GM18508 (cell line): ENCODE measurements at regions not wholly inside any gene's neighbourhood (a gene's known extent, or its start where the extent isn't known, plus 50 kb on each side); places are given as distances from the start of the nearest gene placed in this dataset.

Experiments used
- ATAC-seq: cut with Tn5 transposase; IDR thresholded peaks from one replicate; pipeline ENCODE4 v1.9.1; 2021; ENCODE audit warnings: moderate number of reproducible peaks; ENCODE audit not compliant: insufficient read depth, unreplicated experiment

- no peak for ATAC-seq
Measured at GRCh38 chr9:3058409-3058808, 214.5 kb upstream of the PUM3 start.

DNA sequence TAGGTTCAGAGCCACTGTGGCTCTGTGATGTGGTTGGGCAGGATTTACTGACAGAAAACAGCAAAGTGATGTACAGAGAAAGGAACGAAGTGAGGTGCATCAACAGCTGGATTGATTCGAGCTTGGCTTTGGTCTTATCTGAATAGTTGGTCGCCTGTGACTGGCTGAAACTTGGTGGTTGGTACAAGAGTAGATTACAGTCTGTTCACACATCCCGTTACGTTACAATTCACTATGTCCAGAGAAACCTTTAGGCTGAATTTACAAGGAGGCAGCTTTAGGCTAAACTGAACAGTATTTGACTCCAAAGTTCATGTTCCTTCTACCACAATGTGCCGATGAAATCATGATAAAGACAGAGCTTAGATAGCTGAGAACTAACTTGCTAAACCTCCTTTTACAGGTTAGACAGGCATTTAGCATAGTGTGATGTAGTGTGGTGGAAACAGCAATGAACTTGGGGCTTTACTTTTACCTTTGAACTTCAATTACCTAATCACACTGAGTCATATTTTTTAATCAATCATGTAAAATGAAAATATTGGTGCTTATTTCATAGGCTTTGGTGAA, 210.2 kb upstream of the PUM3 start:
- ATAC-seq: no peak

DNA sequence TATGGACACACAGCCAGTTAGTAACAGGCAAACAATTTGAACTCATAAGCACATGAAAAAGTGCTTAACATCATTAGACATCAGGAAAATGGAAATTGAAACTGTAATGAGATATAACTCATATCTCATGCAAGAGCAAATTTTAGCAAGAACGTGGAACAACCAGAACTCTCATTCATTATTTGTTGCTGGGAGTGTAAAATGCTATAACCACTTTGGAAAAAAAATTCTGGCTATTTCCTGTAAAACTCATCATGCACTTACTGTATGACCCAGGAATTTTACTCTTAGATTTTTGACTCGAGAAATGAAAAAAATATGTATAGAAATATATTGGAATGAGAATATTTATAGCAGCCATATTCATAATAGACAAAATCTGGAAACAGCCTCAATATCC, 205.7 kb upstream of the PUM3 start:
- ATAC-seq: no peak

DNA sequence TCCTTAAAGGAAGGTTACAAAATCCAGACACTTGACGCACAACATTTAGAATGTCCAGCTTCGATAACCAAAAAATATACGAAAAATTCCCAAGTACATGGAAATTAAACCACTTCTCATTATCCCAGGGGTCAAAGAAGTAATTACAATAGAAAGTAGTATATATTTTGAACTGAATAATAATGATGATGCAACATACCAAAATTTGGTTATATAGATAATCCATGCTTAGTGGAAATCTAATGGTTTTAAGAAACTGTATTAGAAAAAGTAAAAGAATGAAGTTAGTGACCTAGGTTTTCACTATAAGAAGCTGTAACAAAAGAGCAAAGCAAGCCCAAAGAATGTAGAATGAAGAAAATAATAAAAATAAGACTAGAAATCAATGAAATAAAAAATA, 204.0 kb upstream of the PUM3 start:
- ATAC-seq: no peak

DNA sequence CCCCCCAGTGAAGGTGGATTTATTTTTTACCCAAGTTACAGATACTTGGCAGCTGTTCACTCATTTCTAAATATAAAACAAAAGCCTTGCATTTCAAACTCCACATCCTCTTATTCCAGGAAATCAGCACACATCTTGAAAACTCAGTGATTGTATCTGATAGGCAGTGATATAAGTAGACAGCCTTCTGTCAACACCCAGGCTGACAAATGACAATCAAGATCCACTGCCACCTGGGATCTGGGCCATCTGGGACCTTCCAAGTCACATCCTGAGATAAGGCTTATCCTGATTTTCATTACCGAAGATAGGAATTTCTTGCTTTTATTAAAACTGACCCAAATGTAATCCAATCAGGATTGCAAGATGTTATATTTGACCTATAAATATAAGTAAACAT, 201.3 kb upstream of the PUM3 start:
- no peak for ATAC-seq

GRCh38 chr9:3043369-3043768, 199.5 kb upstream of the PUM3 start:
- ATAC-seq: no peak

- ATAC-seq: no peak
Measured at GRCh38 chr9:3040761-3041160, 196.9 kb upstream of the PUM3 start.

DNA sequence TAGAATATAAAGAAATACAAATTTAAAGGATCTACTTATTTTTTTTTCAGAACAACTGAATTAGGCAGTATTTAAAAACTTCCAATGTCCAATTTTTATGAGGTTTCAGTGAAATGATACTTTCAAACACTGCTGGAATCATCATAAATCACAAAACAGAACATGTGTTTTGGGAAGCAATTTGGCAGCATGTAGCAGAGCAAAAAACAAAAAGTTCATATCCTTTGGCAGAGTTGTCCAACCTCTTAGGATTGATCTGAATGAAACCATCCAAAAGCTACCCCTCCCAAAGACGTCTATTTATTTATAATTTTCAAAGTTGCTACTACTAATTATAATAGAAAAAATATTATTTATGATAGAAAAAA, 192.4 kb upstream of the PUM3 start:
- no peak for ATAC-seq

GRCh38 chr9:3035579-3036332, 191.9 kb upstream of the PUM3 start:
- no peak for ATAC-seq

GRCh38 chr9:3032898-3033297, 189.0 kb upstream of the PUM3 start:
- peak; percentile 81 for ATAC-seq

DNA sequence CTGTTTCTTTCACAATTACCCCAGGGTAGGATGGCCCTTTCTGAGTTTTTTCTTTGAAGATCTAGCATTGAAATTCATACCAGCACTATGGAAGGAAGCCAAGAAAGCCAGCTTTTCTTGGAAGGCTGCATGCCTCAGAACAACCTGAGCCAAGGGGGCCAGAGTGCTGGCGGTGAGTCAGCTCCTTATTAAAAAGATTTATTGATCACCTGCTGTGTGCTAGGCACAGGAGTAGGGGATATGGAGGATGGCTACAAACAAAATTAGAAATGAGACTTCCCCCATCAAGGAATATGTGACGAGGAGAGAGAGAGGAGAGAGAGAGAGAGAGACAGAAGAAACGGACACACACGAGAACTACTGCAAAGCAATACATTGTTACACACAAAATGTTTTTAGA, 184.6 kb upstream of the PUM3 start:
- ATAC-seq: no peak

GRCh38 chr9:3027210-3027609, 183.3 kb upstream of the PUM3 start:
- ATAC-seq: no peak

GRCh38 chr9:3023449-3023848, 179.6 kb upstream of the PUM3 start:
- ATAC-seq: no peak

- no peak for ATAC-seq
Measured at GRCh38 chr9:3018691-3019230, 174.9 kb upstream of the PUM3 start.

DNA sequence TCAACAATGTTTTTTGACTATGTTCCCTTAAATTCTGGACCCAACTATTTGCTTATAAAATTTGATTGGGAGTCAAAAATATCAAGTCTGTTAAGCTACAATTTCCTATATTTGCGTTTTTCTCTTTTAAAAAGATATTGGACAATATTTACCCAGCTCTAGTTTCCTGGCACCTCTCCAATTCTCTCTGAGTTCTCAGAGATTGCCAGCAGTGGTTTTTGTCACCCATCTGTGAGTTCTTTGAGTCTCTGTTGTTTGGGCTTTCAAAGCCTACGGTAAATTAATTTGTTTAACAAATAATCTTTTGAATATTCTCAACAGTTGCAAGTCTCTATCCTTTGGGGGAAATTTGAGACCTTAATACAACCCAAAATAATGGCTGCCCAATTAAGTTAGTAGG, 174.2 kb upstream of the PUM3 start:
- no peak for ATAC-seq

GRCh38 chr9:3014178-3014577, 170.3 kb upstream of the PUM3 start:
- no peak for ATAC-seq

DNA sequence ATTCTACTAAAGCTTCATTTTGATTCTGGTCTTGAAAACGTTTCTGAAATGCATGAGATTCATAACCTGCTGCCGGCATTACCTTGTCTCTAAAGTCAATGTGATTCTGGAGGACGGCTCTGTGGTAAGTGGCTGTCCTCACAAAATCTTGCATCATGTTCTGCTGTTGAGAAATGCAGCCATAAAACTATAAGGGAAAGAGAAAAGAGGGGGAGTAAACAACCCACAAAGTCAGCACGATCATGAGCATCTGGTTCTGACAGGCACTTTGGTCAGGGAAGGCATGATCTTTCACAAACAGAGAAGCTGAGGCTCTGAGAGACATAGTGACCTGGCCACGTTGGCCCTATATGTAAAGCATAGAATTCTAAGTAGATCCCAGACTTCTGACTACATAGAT, 168.9 kb upstream of the PUM3 start:
- ATAC-seq: no peak

GRCh38 chr9:3012245-3012644, 168.3 kb upstream of the PUM3 start:
- no peak for ATAC-seq

DNA sequence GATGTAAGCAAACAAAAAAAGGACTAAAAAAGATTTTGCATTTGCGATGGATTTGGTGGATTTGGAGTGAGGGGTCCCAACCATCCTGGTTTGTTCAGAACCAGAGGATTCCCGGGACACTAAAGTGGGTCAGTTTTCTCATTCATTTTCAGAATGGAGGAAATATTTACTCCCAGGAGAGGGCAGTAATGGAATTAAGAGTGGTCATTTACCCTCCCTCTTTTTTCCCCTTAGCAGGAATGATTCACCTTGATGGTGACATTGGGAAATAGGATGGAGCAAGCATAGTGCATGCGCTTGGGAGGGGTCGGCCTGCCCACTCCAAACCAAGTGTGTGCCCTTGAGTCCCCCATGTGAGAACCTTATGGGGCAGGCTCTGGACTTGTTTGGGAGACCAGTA, 164.2 kb upstream of the PUM3 start:
- no peak for ATAC-seq

GRCh38 chr9:3007326-3007725, 163.4 kb upstream of the PUM3 start:
- no peak for ATAC-seq

- ATAC-seq: no peak
Measured at GRCh38 chr9:3006851-3007250, 163.0 kb upstream of the PUM3 start.

DNA sequence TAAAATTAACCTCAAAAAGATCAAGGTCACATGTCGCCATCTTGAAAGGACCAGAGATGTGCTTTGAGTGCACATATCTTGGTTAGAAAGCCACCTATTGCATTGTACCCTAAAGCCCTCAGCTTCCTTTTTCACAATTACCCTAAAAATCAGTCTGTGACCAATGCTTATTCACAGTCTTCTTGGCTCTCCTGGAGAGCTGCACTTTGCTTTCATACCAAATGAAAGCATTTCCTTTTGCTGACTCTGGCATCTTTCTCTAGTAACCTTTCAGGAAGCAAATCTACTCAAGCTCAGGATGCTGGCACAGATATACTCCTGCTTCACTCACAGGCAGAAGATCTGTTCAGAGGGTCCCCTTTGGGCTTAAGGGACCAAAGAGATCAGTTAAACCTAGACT, 160.7 kb upstream of the PUM3 start:
- no peak for ATAC-seq
